K562 (cell line): ENCODE measurements at regions not wholly inside any gene's neighbourhood (a gene's known extent, or its start where the extent isn't known, plus 50 kb on each side); places are given as distances from the start of the nearest gene placed in this dataset.

Source experiments
- ATAC-seq: fragments of 200-7000 bp; cut with Tn5 transposase; 3 replicates; pipeline ENCODE4 v1.9.1; 2020; ENCODE audit warnings: moderate library complexity
- BruUV-seq: library from RNA; stranded (reverse); fragments of 400-500 nt; replicated peaks from 2 replicates; lab custom pipeline; 2021; lab: Mats Ljungman, UMichigan
- CTCF ChIA-PET: fragments of 300-600 bp; formaldehyde crosslinking; extraction: SDS; loops from one replicate; lab custom pipeline; 2021; ENCODE audit warnings: low intra/inter-chr PET ratio; lab: Yijun Ruan, JAX
- POLR2A ChIA-PET: fragments of 300-600, 350-650 bp; sonication (Branson Sonifier 250); formaldehyde crosslinking; extraction: SDS; loops from one replicate; lab custom pipeline; 2021; ENCODE audit warnings: antibody characterized with exemption, inconsistent platforms; lab: Yijun Ruan, JAX
- DNase-seq, 4 experiments: peaks; one replicate each; pipeline versions ENCODE4 v3.0.0 to v3.0.0-alpha.2; 2011 to 2018; ENCODE audit warnings: low spot score in 3 of 4, mixed read lengths in 3 of 4; ENCODE audit errors: extremely low read depth in 1 of 4
- FAIRE-seq: peaks from 2 replicates; lab custom pipeline; 2011; peaks lifted over from hg19 to GRCh38; lab: Jason Lieb, UNC
- H2AFZ ChIP-seq: 2 replicates; pipeline ENCODE4 v1.6.0; 2011; ENCODE audit warnings: low read depth, low read length, control low read depth, inconsistent platforms
- H3K27ac ChIP-seq: fragments of 200-600 bp; 3 replicates; pipeline ENCODE4 v1.8.0; 2011; ENCODE audit warnings: low read depth, mild to moderate bottlenecking, control low read depth, inconsistent platforms, low read length, moderate library complexity, mixed read lengths; ENCODE audit errors: extremely low read depth
- H3K27me3 ChIP-seq, 2 experiments: fragments of 300-600 bp in 1 of 2; 2 replicates in 1 of 2; 3 replicates in 1 of 2; pipeline versions ENCODE4 v1.6.0 to v1.8.0; 2011; ENCODE audit warnings: inconsistent platforms in 2 of 2, low read length in 2 of 2, mild to moderate bottlenecking in 1 of 2, mixed read lengths in 1 of 2, moderate library complexity in 1 of 2; ENCODE audit not compliant: control insufficient read depth in 2 of 2, insufficient read depth in 2 of 2
- H3K36me3 ChIP-seq: fragments of 300-600 bp; 3 replicates; pipeline ENCODE4 v1.8.0; 2011; ENCODE audit warnings: mild to moderate bottlenecking, low read length, inconsistent platforms; ENCODE audit not compliant: control insufficient read depth, insufficient read depth
- H3K4me1 ChIP-seq, 2 experiments: fragments of 200-600 bp in 1 of 2; replicated peaks in 1 of 2; 2 replicates in 1 of 2; 3 replicates in 1 of 2; pipeline versions ENCODE4 v1.5.1 to v1.8.0; 2011; ENCODE audit warnings: inconsistent platforms in 2 of 2, low read length in 2 of 2, mild to moderate bottlenecking in 1 of 2, mixed read lengths in 1 of 2, moderate library complexity in 1 of 2; ENCODE audit not compliant: control insufficient read depth in 2 of 2, insufficient read depth in 2 of 2
- H3K4me2 ChIP-seq: 2 replicates; pipeline ENCODE4 v1.6.1; 2011; ENCODE audit warnings: low read length, control low read depth, inconsistent platforms, mixed read lengths; ENCODE audit not compliant: insufficient read depth
- H3K4me3 ChIP-seq: fragments of 200-600 bp; sonication (generic), shearing (Covaris generic); 2 replicates; pipeline ENCODE4 v1.5.1; 2016; ENCODE audit warnings: control low read depth, inconsistent platforms
- H3K79me2 ChIP-seq: fragments of 200-600 bp; 3 replicates; pipeline ENCODE4 v1.8.0; 2011; ENCODE audit warnings: low read length, inconsistent platforms; ENCODE audit not compliant: control insufficient read depth, insufficient read depth
- H3K9ac ChIP-seq, 2 experiments: 2 replicates each; pipeline versions ENCODE4 v1.6.0 to v1.6.1; 2011; ENCODE audit warnings: low read depth in 2 of 2, low read length in 2 of 2, control low read depth in 1 of 2, inconsistent platforms in 1 of 2, mild to moderate bottlenecking in 1 of 2, mixed read lengths in 1 of 2; ENCODE audit not compliant: insufficient read depth in 1 of 2
- H3K9me1 ChIP-seq: one replicate; pipeline ENCODE4 v1.6.0; 2011; ENCODE audit warnings: inconsistent platforms, mild to moderate bottlenecking, low read length, moderate library complexity; ENCODE audit not compliant: control insufficient read depth, insufficient read depth
- H3K9me3 ChIP-seq: replicated peaks from 2 replicates; pipeline ENCODE4 v1.5.1; 2011; ENCODE audit warnings: low read depth, low read length, inconsistent platforms; ENCODE audit not compliant: control insufficient read depth, insufficient read depth
- H4K20me1 ChIP-seq: replicated peaks from 2 replicates; pipeline ENCODE4 v1.6.1; 2011; ENCODE audit warnings: low read length, inconsistent platforms, mixed read lengths; ENCODE audit not compliant: control insufficient read depth, insufficient read depth
- CREB1 ChIP-seq, 2 experiments: sonication (generic) in 1 of 2; formaldehyde crosslinking in 1 of 2; IDR thresholded peaks; 2 replicates each; pipeline versions ENCODE4 v1.6.1 to v1.8.0; 2012 to 2022; ENCODE audit warnings: inconsistent platforms in 1 of 2, mild to moderate bottlenecking in 1 of 2, missing genetic modification reagents in 1 of 2, moderate library complexity in 1 of 2
- DNMT1 ChIP-seq: fragments of 450-650 bp; IDR thresholded peaks from 2 replicates; pipeline ENCODE4 v1.6.1; 2016; ENCODE audit warnings: antibody characterized with exemption, mild to moderate bottlenecking
- KAT8 ChIP-seq: fragments of 450-650 bp; IDR thresholded peaks from 2 replicates; pipeline ENCODE4 v1.6.1; 2016; ENCODE audit warnings: low read depth, mild to moderate bottlenecking
- LEF1 ChIP-seq: fragments of 450-650 bp; IDR thresholded peaks from 2 replicates; pipeline ENCODE4 v1.6.1; 2016; ENCODE audit warnings: mild to moderate bottlenecking
- MBD2 ChIP-seq: sonication (generic); IDR thresholded peaks from 2 replicates; pipeline ENCODE4 v1.6.1; 2016; ENCODE audit warnings: low read depth, borderline replicate concordance
- NRF1 ChIP-seq, 2 experiments: fragments of 450-650 bp; IDR thresholded peaks in 1 of 2; conservative IDR thresholded peaks in 1 of 2; 2 replicates each; pipeline ENCODE4 v1.6.1; 2014; ENCODE audit warnings: mild to moderate bottlenecking in 2 of 2
- PHF8 ChIP-seq: fragments of 200-600 bp; sonication (generic); IDR thresholded peaks from 2 replicates; pipeline ENCODE4 v1.6.1; 2012; ENCODE audit warnings: mixed run types, mild to moderate bottlenecking, inconsistent platforms, low read length, moderate library complexity, borderline replicate concordance
- RB1 ChIP-seq: fragments of 450-650 bp; IDR thresholded peaks from 2 replicates; pipeline ENCODE4 v1.6.1; 2017; ENCODE audit warnings: low read depth, mild to moderate bottlenecking
- XRCC3 ChIP-seq: fragments of 450-650 bp; IDR thresholded peaks from 2 replicates; pipeline ENCODE4 v1.6.1; 2017; ENCODE audit warnings: mild to moderate bottlenecking, moderate library complexity
- ZBED1 ChIP-seq: IDR thresholded peaks from 2 replicates; pipeline ENCODE4 v1.6.1; 2014
- ZFP36 ChIP-seq: fragments of 150-350 bp; IDR thresholded peaks from 2 replicates; pipeline ENCODE4 v1.6.1; 2018; ENCODE audit warnings: low read length, low read depth; ENCODE audit not compliant: partially characterized antibody
- ZNF12 ChIP-seq: sonication (generic); formaldehyde crosslinking; IDR thresholded peaks from 2 replicates; pipeline ENCODE4 v1.4.0; 2020; ENCODE audit warnings: mild to moderate bottlenecking, missing genetic modification reagents
- ZNF124 ChIP-seq: sonication (generic); formaldehyde crosslinking; IDR thresholded peaks from 2 replicates; pipeline ENCODE4 v1.8.1; 2022; ENCODE audit warnings: missing genetic modification reagents
- ZNF347 ChIP-seq: fragments of 450-650 bp; formaldehyde crosslinking; IDR thresholded peaks from 2 replicates; pipeline ENCODE4 v1.4.0; 2020; ENCODE audit warnings: low read depth, mild to moderate bottlenecking, moderate library complexity
- ZNF444 ChIP-seq: fragments of 250-450 bp; sonication (Bioruptor Pico); IDR thresholded peaks from 2 replicates; pipeline ENCODE4 v1.4.0; 2020; ENCODE audit warnings: mild to moderate bottlenecking, moderate library complexity
- ZSCAN29 ChIP-seq: fragments of 450-650 bp; IDR thresholded peaks from 2 replicates; pipeline ENCODE4 v1.6.1; 2017
- WGBS: fragments of 100-300 bp; shearing (Covaris generic); methylation state at CpG from one replicate; pipeline ENCODE4 v1.1.6; 2016; ENCODE audit warnings: low coverage, mixed read lengths; ENCODE audit not compliant: insufficient coverage; ENCODE audit errors: missing lambda C conversion rate; 5-methylcytosine and 5-hydroxymethylcytosine counted together
- in situ Hi-C: fragments of 300-500 bp; cut with MboI; formaldehyde crosslinking; loops from 4 replicates; pipeline ENCODE4 v1.15.0; 2018; ENCODE audit warnings: inconsistent platforms, mixed read lengths
- intact Hi-C: fragments of 100-400 bp; cut with micrococcal nuclease; formaldehyde crosslinking; loops from 2 replicates; pipeline ENCODE4 v1.14.2; 2022
- TF ChIP-seq, protein P1 (sequence below), 2 experiments: fragments of 450-650 bp; IDR thresholded peaks; 2 replicates each; pipeline ENCODE4 v1.6.1; 2018; ENCODE audit warnings: mild to moderate bottlenecking in 2 of 2, low read depth in 1 of 2; ENCODE audit not compliant: partially characterized antibody in 2 of 2
- TF ChIP-seq, protein P2 (sequence below): fragments of 450-650 bp; IDR thresholded peaks from 2 replicates; pipeline ENCODE4 v1.6.1; 2016; ENCODE audit warnings: antibody characterized with exemption

DNA sequence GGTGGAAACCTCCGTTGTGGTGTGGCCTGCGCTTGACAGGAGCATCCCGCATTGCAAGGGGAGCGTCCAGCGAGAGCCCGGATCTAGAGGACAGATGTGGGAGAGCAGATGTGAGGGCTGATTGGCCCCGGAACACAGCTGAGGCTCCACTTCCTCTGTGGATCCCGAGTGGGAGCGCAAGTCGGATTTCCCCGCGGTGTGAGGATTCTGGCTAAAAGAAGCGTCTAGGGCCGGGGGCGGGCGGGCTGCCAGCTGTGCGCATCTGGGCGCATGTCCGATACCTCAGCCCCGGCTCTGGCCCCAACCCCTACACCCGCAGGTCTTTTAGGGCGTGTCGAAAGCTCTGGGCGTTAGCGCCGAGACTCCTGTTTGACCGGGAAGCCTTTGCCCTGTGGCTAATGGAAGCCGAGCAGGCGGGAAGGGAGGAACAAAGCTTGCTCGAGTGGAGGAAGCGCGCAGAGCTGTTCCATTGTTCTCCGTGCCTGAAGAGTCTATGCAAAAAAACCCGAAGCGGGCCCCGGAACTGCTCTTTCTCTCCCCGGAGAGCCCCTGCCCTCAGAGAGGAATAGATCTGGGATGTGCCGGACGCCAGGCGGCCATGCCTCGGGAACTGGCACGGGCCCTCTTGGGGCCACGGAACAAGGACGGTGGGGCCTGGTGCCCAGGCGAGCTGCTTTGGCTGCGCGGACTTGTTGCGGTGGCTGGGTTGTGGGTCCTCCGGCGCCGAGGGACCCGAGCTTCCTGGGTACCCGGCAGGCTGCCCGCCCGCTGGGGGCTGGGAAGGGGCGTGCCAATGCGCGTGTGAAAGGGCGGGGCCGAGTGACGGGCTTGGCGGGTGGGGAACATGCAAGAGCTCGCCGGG lies 111.1 kb downstream of the NAV1 start:
- ATAC-seq (peak; percentile 71), FAIRE-seq (no peak), DNase-seq (peak; percentile 72 to 90 (median 87))
- Histone ChIP-seq H3K36me3 (0 out of 3 replicates have a peak, but pooled peaks cover 2% of the 10 kb centered on the region), H3K4me2 (peak overlapping the region; percentile 75), H4K20me1 (peaks cover 8% of the 10 kb centered on the region; the same call in 1 of the 2 replicates), H3K4me3 (peak overlapping the region; percentile 42), H3K4me1 (peaks cover 26 to 33% of the 10 kb centered on the region in 2 experiments), H3K9me3 (no peaks in the 10 kb centered on the region), H3K27ac (no peak overlapping the region; the same call in 2 of the 3 replicates), H3K27me3 (peaks cover 0 to 10% of the 10 kb centered on the region in 2 experiments; a peak in 1 of 5 replicates), H2AFZ (peak overlapping the region; percentile 79), H3K9ac (peak overlapping the region; percentile 31 to 84; a peak in 3 of 4 replicates), H3K79me2 (peaks cover 37% of the 10 kb centered on the region), H3K9me1 (no peaks in the 10 kb centered on the region)
- BruUV-seq = TSS peak; percentile 29
- ChIA-PET CTCF (no interaction called here), POLR2A (interaction anchor here (0.6 to 5.7 kb wide), 11 partner anchors 9 to 459 kb away, joined by 3 to 29 read pairs (median 4); no protein-coding TSS in a partner anchor)
- intact Hi-C loops = loop anchor here (2.0 kb wide), 1 partner anchor 71 kb away; no protein-coding TSS in a partner anchor
- WGBS = 1% methylated on average over 55 of the region's 64 CpGs
- in situ Hi-C loops = no loop called here
- peak; percentile 65 to 66 for TF ChIP-seq NRF1 (conservative IDR thresholded peaks at IDR 0.05 in 1 of 2, IDR thresholded peaks at IDR 0.05 in 1 of 2)
- TF ChIP-seq CREB1 (IDR thresholded peaks at IDR 0.05) = peak; percentile 52; the same call in 1 of the 2 replicates
- TF ChIP-seq CREB1 (CRISPR knock-in tag; IDR thresholded peaks at IDR 0.05) = no peak
- TF ChIP-seq ZFP36 = no peak
- peak; percentile 56; the same call in 1 of the 2 replicates for TF ChIP-seq ZNF12 (CRISPR knock-in tag)
- no peak for TF ChIP-seq LEF1
- no peak for TF ChIP-seq ZNF444 (CRISPR knock-in tag)
- TF ChIP-seq PHF8 = peak; percentile 39; the same call in 1 of the 2 replicates
- no peak for TF ChIP-seq ZBED1
- no peak for TF ChIP-seq KAT8
- TF ChIP-seq ZNF347 (CRISPR knock-in tag) = no peak
- no peak for TF ChIP-seq DNMT1
- TF ChIP-seq, protein P1, sequence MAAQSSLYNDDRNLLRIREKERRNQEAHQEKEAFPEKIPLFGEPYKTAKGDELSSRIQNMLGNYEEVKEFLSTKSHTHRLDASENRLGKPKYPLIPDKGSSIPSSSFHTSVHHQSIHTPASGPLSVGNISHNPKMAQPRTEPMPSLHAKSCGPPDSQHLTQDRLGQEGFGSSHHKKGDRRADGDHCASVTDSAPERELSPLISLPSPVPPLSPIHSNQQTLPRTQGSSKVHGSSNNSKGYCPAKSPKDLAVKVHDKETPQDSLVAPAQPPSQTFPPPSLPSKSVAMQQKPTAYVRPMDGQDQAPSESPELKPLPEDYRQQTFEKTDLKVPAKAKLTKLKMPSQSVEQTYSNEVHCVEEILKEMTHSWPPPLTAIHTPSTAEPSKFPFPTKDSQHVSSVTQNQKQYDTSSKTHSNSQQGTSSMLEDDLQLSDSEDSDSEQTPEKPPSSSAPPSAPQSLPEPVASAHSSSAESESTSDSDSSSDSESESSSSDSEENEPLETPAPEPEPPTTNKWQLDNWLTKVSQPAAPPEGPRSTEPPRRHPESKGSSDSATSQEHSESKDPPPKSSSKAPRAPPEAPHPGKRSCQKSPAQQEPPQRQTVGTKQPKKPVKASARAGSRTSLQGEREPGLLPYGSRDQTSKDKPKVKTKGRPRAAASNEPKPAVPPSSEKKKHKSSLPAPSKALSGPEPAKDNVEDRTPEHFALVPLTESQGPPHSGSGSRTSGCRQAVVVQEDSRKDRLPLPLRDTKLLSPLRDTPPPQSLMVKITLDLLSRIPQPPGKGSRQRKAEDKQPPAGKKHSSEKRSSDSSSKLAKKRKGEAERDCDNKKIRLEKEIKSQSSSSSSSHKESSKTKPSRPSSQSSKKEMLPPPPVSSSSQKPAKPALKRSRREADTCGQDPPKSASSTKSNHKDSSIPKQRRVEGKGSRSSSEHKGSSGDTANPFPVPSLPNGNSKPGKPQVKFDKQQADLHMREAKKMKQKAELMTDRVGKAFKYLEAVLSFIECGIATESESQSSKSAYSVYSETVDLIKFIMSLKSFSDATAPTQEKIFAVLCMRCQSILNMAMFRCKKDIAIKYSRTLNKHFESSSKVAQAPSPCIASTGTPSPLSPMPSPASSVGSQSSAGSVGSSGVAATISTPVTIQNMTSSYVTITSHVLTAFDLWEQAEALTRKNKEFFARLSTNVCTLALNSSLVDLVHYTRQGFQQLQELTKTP (IDR thresholded peaks at IDR 0.05; ENCODE audit: low read depth in 1 of 2, partially characterized antibody in 2 of 2) = no peak
- no peak for TF ChIP-seq MBD2
- TF ChIP-seq, protein P2, sequence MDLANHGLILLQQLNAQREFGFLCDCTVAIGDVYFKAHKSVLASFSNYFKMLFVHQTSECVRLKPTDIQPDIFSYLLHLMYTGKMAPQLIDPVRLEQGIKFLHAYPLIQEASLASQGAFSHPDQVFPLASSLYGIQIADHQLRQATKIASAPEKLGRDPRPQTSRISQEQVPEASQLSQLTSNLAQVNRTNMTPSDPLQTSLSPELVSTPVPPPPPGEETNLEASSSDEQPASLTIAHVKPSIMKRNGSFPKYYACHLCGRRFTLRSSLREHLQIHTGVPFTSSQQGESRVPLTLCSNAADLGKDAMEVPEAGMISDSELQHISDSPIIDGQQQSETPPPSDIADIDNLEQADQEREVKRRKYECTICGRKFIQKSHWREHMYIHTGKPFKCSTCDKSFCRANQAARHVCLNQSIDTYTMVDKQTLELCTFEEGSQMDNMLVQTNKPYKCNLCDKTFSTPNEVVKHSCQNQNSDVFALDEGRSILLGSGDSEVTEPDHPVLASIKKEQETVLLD = no peak
- TF ChIP-seq ZSCAN29 = peak; percentile 88
- no peak for TF ChIP-seq RB1
- no peak for TF ChIP-seq XRCC3
- TF ChIP-seq ZNF124 (CRISPR knock-in tag) = no peak
